ENCODE measurements at regions not wholly inside any gene's neighbourhood (a gene's known extent, or its start where the extent isn't known, plus 50 kb on each side); places are given as distances from the start of the nearest gene placed in this dataset.

GRCh38 chr18:61148322-61148721 lies 184.9 kb upstream of the CDH20 start:
- no peaks in the 10 kb centered on the region for H3K36me3 ChIP-seq (ENCODE audit: control insufficient read depth in 1 of 2, insufficient read depth in 2 of 2, low read length in 2 of 2)
- H3K4me3 ChIP-seq (ENCODE audit: low read depth in 1 of 2, low read length in 2 of 2) = no peak overlapping the region

GRCh38 chr18:61149786-61150185 lies 183.4 kb upstream of the CDH20 start:
- H3K9ac ChIP-seq (ENCODE audit: low read depth in 1 of 2, low read length in 2 of 2) = no peak overlapping the region
- H3K4me1 ChIP-seq (ENCODE audit: control insufficient read depth in 1 of 2, insufficient read depth in 2 of 2, low read length in 2 of 2) = no peaks in the 10 kb centered on the region
- no peaks in the 10 kb centered on the region for H3K9me3 ChIP-seq (ENCODE audit: control insufficient read depth in 1 of 2, low read length in 2 of 2)
- no peaks in the 10 kb centered on the region for H3K27me3 ChIP-seq (ENCODE audit: control insufficient read depth in 1 of 2, insufficient read depth in 2 of 2, low read length in 2 of 2)
- no peaks in the 10 kb centered on the region for H3K36me3 ChIP-seq (ENCODE audit: control insufficient read depth in 1 of 2, insufficient read depth in 2 of 2, low read length in 2 of 2)
- H3K4me3 ChIP-seq (ENCODE audit: low read depth in 1 of 2, low read length in 2 of 2) = no peak overlapping the region
- H3K27ac ChIP-seq (ENCODE audit: low read depth, low read length) = no peak overlapping the region

More at GRCh38 chr18:61148322-61148721, 184.9 kb upstream of the CDH20 start:
- H3K9me3 ChIP-seq (ENCODE audit: control insufficient read depth in 1 of 2, low read length in 2 of 2) = no peaks in the 10 kb centered on the region
- no peaks in the 10 kb centered on the region for H3K4me1 ChIP-seq (ENCODE audit: control insufficient read depth in 1 of 2, insufficient read depth in 2 of 2, low read length in 2 of 2)
- H3K27ac ChIP-seq (ENCODE audit: low read depth, low read length) = no peak overlapping the region
- H3K27me3 ChIP-seq (ENCODE audit: control insufficient read depth in 1 of 2, insufficient read depth in 2 of 2, low read length in 2 of 2) = no peaks in the 10 kb centered on the region
- H3K9ac ChIP-seq (ENCODE audit: low read depth in 1 of 2, low read length in 2 of 2) = no peak overlapping the region

GRCh38 chr18:61153571-61153970 lies 179.7 kb upstream of the CDH20 start:
- Histone ChIP-seq H3K27me3 (ENCODE audit: control insufficient read depth in 1 of 2, insufficient read depth in 2 of 2, low read length in 2 of 2) (no peaks in the 10 kb centered on the region), H3K36me3 (ENCODE audit: control insufficient read depth in 1 of 2, insufficient read depth in 2 of 2, low read length in 2 of 2) (no peaks in the 10 kb centered on the region), H3K27ac (ENCODE audit: low read depth, low read length) (no peak overlapping the region), H3K9ac (ENCODE audit: low read depth in 1 of 2, low read length in 2 of 2) (no peak overlapping the region), H3K4me3 (ENCODE audit: low read depth in 1 of 2, low read length in 2 of 2) (no peak overlapping the region), H3K4me1 (ENCODE audit: control insufficient read depth in 1 of 2, insufficient read depth in 2 of 2, low read length in 2 of 2) (no peaks in the 10 kb centered on the region), H3K9me3 (ENCODE audit: control insufficient read depth in 1 of 2, low read length in 2 of 2) (no peaks in the 10 kb centered on the region)

GRCh38 chr18:61154866-61155265 lies 178.4 kb upstream of the CDH20 start:
- H3K4me1 ChIP-seq (ENCODE audit: control insufficient read depth in 1 of 2, insufficient read depth in 2 of 2, low read length in 2 of 2) = no peaks in the 10 kb centered on the region

GRCh38 chr18:61155586-61155985 lies 177.6 kb upstream of the CDH20 start:
- Histone ChIP-seq H3K4me1 (ENCODE audit: control insufficient read depth in 1 of 2, insufficient read depth in 2 of 2, low read length in 2 of 2) (no peaks in the 10 kb centered on the region), H3K27me3 (ENCODE audit: control insufficient read depth in 1 of 2, insufficient read depth in 2 of 2, low read length in 2 of 2) (no peaks in the 10 kb centered on the region), H3K36me3 (ENCODE audit: control insufficient read depth in 1 of 2, insufficient read depth in 2 of 2, low read length in 2 of 2) (no peaks in the 10 kb centered on the region), H3K27ac (ENCODE audit: low read depth, low read length) (no peak overlapping the region), H3K9ac (ENCODE audit: low read depth in 1 of 2, low read length in 2 of 2) (no peak overlapping the region), H3K9me3 (ENCODE audit: control insufficient read depth in 1 of 2, low read length in 2 of 2) (no peaks in the 10 kb centered on the region), H3K4me3 (ENCODE audit: low read depth in 1 of 2, low read length in 2 of 2) (no peak overlapping the region)

More at GRCh38 chr18:61154866-61155265, 178.4 kb upstream of the CDH20 start:
- Histone ChIP-seq H3K9ac (ENCODE audit: low read depth in 1 of 2, low read length in 2 of 2) (no peak overlapping the region), H3K27me3 (ENCODE audit: control insufficient read depth in 1 of 2, insufficient read depth in 2 of 2, low read length in 2 of 2) (no peaks in the 10 kb centered on the region), H3K4me3 (ENCODE audit: low read depth in 1 of 2, low read length in 2 of 2) (no peak overlapping the region), H3K9me3 (ENCODE audit: control insufficient read depth in 1 of 2, low read length in 2 of 2) (no peaks in the 10 kb centered on the region), H3K27ac (ENCODE audit: low read depth, low read length) (no peak overlapping the region), H3K36me3 (ENCODE audit: control insufficient read depth in 1 of 2, insufficient read depth in 2 of 2, low read length in 2 of 2) (no peaks in the 10 kb centered on the region)

- H3K4me3 ChIP-seq (ENCODE audit: low read depth in 1 of 2, low read length in 2 of 2) = no peak overlapping the region
- no peaks in the 10 kb centered on the region for H3K9me3 ChIP-seq (ENCODE audit: control insufficient read depth in 1 of 2, low read length in 2 of 2)
These were observed 175.8 kb upstream of the CDH20 start for GRCh38 chr18:61157451-61157850.

GRCh38 chr18:61159246-61159645 lies 174.0 kb upstream of the CDH20 start:
- H3K4me3 ChIP-seq (ENCODE audit: low read depth in 1 of 2, low read length in 2 of 2) = no peak overlapping the region
- H3K9ac ChIP-seq (ENCODE audit: low read depth in 1 of 2, low read length in 2 of 2) = no peak overlapping the region
- H3K9me3 ChIP-seq (ENCODE audit: control insufficient read depth in 1 of 2, low read length in 2 of 2) = no peaks in the 10 kb centered on the region
- H3K27me3 ChIP-seq (ENCODE audit: control insufficient read depth in 1 of 2, insufficient read depth in 2 of 2, low read length in 2 of 2) = no peaks in the 10 kb centered on the region
- no peaks in the 10 kb centered on the region for H3K36me3 ChIP-seq (ENCODE audit: control insufficient read depth in 1 of 2, insufficient read depth in 2 of 2, low read length in 2 of 2)
- H3K4me1 ChIP-seq (ENCODE audit: control insufficient read depth in 1 of 2, insufficient read depth in 2 of 2, low read length in 2 of 2) = no peaks in the 10 kb centered on the region
- H3K27ac ChIP-seq (ENCODE audit: low read depth, low read length) = no peak overlapping the region

More at GRCh38 chr18:61157451-61157850, 175.8 kb upstream of the CDH20 start:
- Histone ChIP-seq H3K27ac (ENCODE audit: low read depth, low read length) (no peak overlapping the region), H3K27me3 (ENCODE audit: control insufficient read depth in 1 of 2, insufficient read depth in 2 of 2, low read length in 2 of 2) (no peaks in the 10 kb centered on the region), H3K36me3 (ENCODE audit: control insufficient read depth in 1 of 2, insufficient read depth in 2 of 2, low read length in 2 of 2) (no peaks in the 10 kb centered on the region), H3K4me1 (ENCODE audit: control insufficient read depth in 1 of 2, insufficient read depth in 2 of 2, low read length in 2 of 2) (no peaks in the 10 kb centered on the region), H3K9ac (ENCODE audit: low read depth in 1 of 2, low read length in 2 of 2) (no peak overlapping the region)

GRCh38 chr18:61164321-61164720 lies 168.9 kb upstream of the CDH20 start:
- Histone ChIP-seq H3K36me3 (ENCODE audit: control insufficient read depth in 1 of 2, insufficient read depth in 2 of 2, low read length in 2 of 2) (no peaks in the 10 kb centered on the region), H3K9ac (ENCODE audit: low read depth in 1 of 2, low read length in 2 of 2) (no peak overlapping the region), H3K4me1 (ENCODE audit: control insufficient read depth in 1 of 2, insufficient read depth in 2 of 2, low read length in 2 of 2) (no peaks in the 10 kb centered on the region), H3K27me3 (ENCODE audit: control insufficient read depth in 1 of 2, insufficient read depth in 2 of 2, low read length in 2 of 2) (no peaks in the 10 kb centered on the region), H3K27ac (ENCODE audit: low read depth, low read length) (no peak overlapping the region), H3K4me3 (ENCODE audit: low read depth in 1 of 2, low read length in 2 of 2) (no peak overlapping the region), H3K9me3 (ENCODE audit: control insufficient read depth in 1 of 2, low read length in 2 of 2) (no peaks in the 10 kb centered on the region)

GRCh38 chr18:61167902-61168301 lies 165.3 kb upstream of the CDH20 start:
- Histone ChIP-seq H3K27ac (ENCODE audit: low read depth, low read length) (no peak overlapping the region), H3K4me1 (ENCODE audit: control insufficient read depth in 1 of 2, insufficient read depth in 2 of 2, low read length in 2 of 2) (no peaks in the 10 kb centered on the region), H3K27me3 (ENCODE audit: control insufficient read depth in 1 of 2, insufficient read depth in 2 of 2, low read length in 2 of 2) (no peaks in the 10 kb centered on the region), H3K4me3 (ENCODE audit: low read depth in 1 of 2, low read length in 2 of 2) (no peak overlapping the region), H3K9ac (ENCODE audit: low read depth in 1 of 2, low read length in 2 of 2) (no peak overlapping the region), H3K36me3 (ENCODE audit: control insufficient read depth in 1 of 2, insufficient read depth in 2 of 2, low read length in 2 of 2) (no peaks in the 10 kb centered on the region), H3K9me3 (ENCODE audit: control insufficient read depth in 1 of 2, low read length in 2 of 2) (no peaks in the 10 kb centered on the region)

GRCh38 chr18:61169386-61169785 lies 163.8 kb upstream of the CDH20 start:
- Histone ChIP-seq H3K9me3 (ENCODE audit: control insufficient read depth in 1 of 2, low read length in 2 of 2) (no peaks in the 10 kb centered on the region), H3K27me3 (ENCODE audit: control insufficient read depth in 1 of 2, insufficient read depth in 2 of 2, low read length in 2 of 2) (no peaks in the 10 kb centered on the region), H3K4me1 (ENCODE audit: control insufficient read depth in 1 of 2, insufficient read depth in 2 of 2, low read length in 2 of 2) (no peaks in the 10 kb centered on the region), H3K4me3 (ENCODE audit: low read depth in 1 of 2, low read length in 2 of 2) (no peak overlapping the region), H3K36me3 (ENCODE audit: control insufficient read depth in 1 of 2, insufficient read depth in 2 of 2, low read length in 2 of 2) (no peaks in the 10 kb centered on the region), H3K27ac (ENCODE audit: low read depth, low read length) (no peak overlapping the region), H3K9ac (ENCODE audit: low read depth in 1 of 2, low read length in 2 of 2) (no peak overlapping the region)

- Histone ChIP-seq H3K4me3 (ENCODE audit: low read depth in 1 of 2, low read length in 2 of 2) (no peak overlapping the region), H3K9me3 (ENCODE audit: control insufficient read depth in 1 of 2, low read length in 2 of 2) (no peaks in the 10 kb centered on the region), H3K27me3 (ENCODE audit: control insufficient read depth in 1 of 2, insufficient read depth in 2 of 2, low read length in 2 of 2) (no peaks in the 10 kb centered on the region), H3K36me3 (ENCODE audit: control insufficient read depth in 1 of 2, insufficient read depth in 2 of 2, low read length in 2 of 2) (no peaks in the 10 kb centered on the region), H3K4me1 (ENCODE audit: control insufficient read depth in 1 of 2, insufficient read depth in 2 of 2, low read length in 2 of 2) (no peaks in the 10 kb centered on the region), H3K27ac (ENCODE audit: low read depth, low read length) (no peak overlapping the region), H3K9ac (ENCODE audit: low read depth in 1 of 2, low read length in 2 of 2) (no peak overlapping the region)
These were observed 160.6 kb upstream of the CDH20 start for GRCh38 chr18:61172624-61173023.
